HepG2 (cell line): ENCODE measurements at regions not wholly inside any gene's neighbourhood (a gene's known extent, or its start where the extent isn't known, plus 50 kb on each side); places are given as distances from the start of the nearest gene placed in this dataset.

Experiments
- AGO1 ChIP-seq: fragments of 200-400 bp; formaldehyde crosslinking; IDR thresholded peaks from 2 replicates; pipeline ENCODE4 v1.6.1; 2017; ENCODE audit warnings: mild to moderate bottlenecking, low read depth, low read length, moderate library complexity; ENCODE audit not compliant: poor library complexity, severe bottlenecking
- CBX1 ChIP-seq: IDR thresholded peaks from one replicate; pipeline ENCODE4 v1.6.1; 2016; ENCODE audit warnings: antibody characterized with exemption, low read depth
- JARID2 ChIP-seq: sonication (generic); formaldehyde crosslinking; IDR thresholded peaks from 2 replicates; pipeline ENCODE4 v1.8.1; 2023; ENCODE audit warnings: missing genetic modification reagents, inconsistent platforms; ENCODE audit not compliant: insufficient replicate concordance
- MIXL1 ChIP-seq: IDR thresholded peaks from 2 replicates; pipeline ENCODE4 v1.6.1; 2016
- MTF2 ChIP-seq: sonication (generic); formaldehyde crosslinking; IDR thresholded peaks from 2 replicates; pipeline ENCODE4 v1.5.0; 2020; ENCODE audit warnings: missing genetic modification reagents, borderline replicate concordance
- NR2F2 ChIP-seq: IDR thresholded peaks from 2 replicates; pipeline ENCODE4 v1.6.1; 2012; ENCODE audit warnings: low read depth, inconsistent platforms, borderline replicate concordance
- RBM22 ChIP-seq: fragments of 200-400 bp; formaldehyde crosslinking; optimal IDR thresholded peaks from 2 replicates; pipeline ENCODE3; 2017; ENCODE audit warnings: mild to moderate bottlenecking, low read length, moderate library complexity
- ZFP36 ChIP-seq: fragments of 150-350 bp; IDR thresholded peaks from 2 replicates; pipeline ENCODE4 v1.6.1; 2018; ENCODE audit warnings: borderline replicate concordance, low read length, low read depth; ENCODE audit not compliant: partially characterized antibody
- ZNF224 ChIP-seq: sonication (generic); formaldehyde crosslinking; IDR thresholded peaks from 2 replicates; pipeline ENCODE4 v1.5.0; 2020; ENCODE audit warnings: mild to moderate bottlenecking, missing genetic modification reagents
- ZNF225 ChIP-seq: sonication (generic); formaldehyde crosslinking; IDR thresholded peaks from 2 replicates; pipeline ENCODE4 v1.4.0; 2020; ENCODE audit warnings: mild to moderate bottlenecking, missing genetic modification reagents
- ZNF543 ChIP-seq: sonication (generic); formaldehyde crosslinking; IDR thresholded peaks from 2 replicates; pipeline ENCODE4 v1.4.0; 2020; ENCODE audit warnings: mild to moderate bottlenecking, missing genetic modification reagents
- ZNF607 ChIP-seq: sonication (generic); formaldehyde crosslinking; IDR thresholded peaks from 2 replicates; pipeline ENCODE4 v1.5.1; 2020; ENCODE audit warnings: missing genetic modification reagents, mild to moderate bottlenecking, borderline replicate concordance
- ZNF720 ChIP-seq: sonication (generic); formaldehyde crosslinking; IDR thresholded peaks from 2 replicates; pipeline ENCODE4 v1.4.0; 2020; ENCODE audit warnings: missing genetic modification reagents
- ZNF724P ChIP-seq: sonication (generic); formaldehyde crosslinking; IDR thresholded peaks from 2 replicates; pipeline ENCODE4 v1.8.0; 2022; ENCODE audit warnings: missing genetic modification reagents, borderline replicate concordance
- ZNF841 ChIP-seq: sonication (generic); formaldehyde crosslinking; IDR thresholded peaks from 2 replicates; pipeline ENCODE4 v1.8.1; 2023; ENCODE audit warnings: missing genetic modification reagents, borderline replicate concordance
- TF ChIP-seq, protein P1 (sequence below): sonication (generic); formaldehyde crosslinking; conservative IDR thresholded peaks from 2 replicates; pipeline ENCODE4 v1.8.0; 2022; ENCODE audit warnings: low read depth, missing genetic modification reagents
- TF ChIP-seq, protein P2 (sequence below): IDR thresholded peaks from 2 replicates; pipeline ENCODE4 v1.6.1; 2016; ENCODE audit warnings: low read depth, control low read depth
- TF ChIP-seq, protein P3 (sequence below): sonication (generic); formaldehyde crosslinking; IDR thresholded peaks from 2 replicates; pipeline ENCODE4 v1.8.0; 2022; ENCODE audit warnings: low read depth, missing genetic modification reagents
- TF ChIP-seq, protein P4 (sequence below): sonication (generic); formaldehyde crosslinking; IDR thresholded peaks from 2 replicates; pipeline ENCODE4 v1.8.0; 2022; ENCODE audit warnings: mild to moderate bottlenecking, missing genetic modification reagents, borderline replicate concordance
- TF ChIP-seq, protein P5 (sequence below): sonication (generic); formaldehyde crosslinking; IDR thresholded peaks from 2 replicates; pipeline ENCODE4 v1.4.0; 2020; ENCODE audit warnings: mild to moderate bottlenecking, low read depth, missing genetic modification reagents
- TF ChIP-seq, protein P6 (sequence below): sonication (generic); formaldehyde crosslinking; conservative IDR thresholded peaks from 2 replicates; pipeline ENCODE4 v1.5.0; 2020; ENCODE audit warnings: missing genetic modification reagents
- TF ChIP-seq, protein P7 (sequence below): IDR thresholded peaks from 2 replicates; pipeline ENCODE4 v1.6.1; 2016; ENCODE audit warnings: low read depth, borderline replicate concordance

DNA sequence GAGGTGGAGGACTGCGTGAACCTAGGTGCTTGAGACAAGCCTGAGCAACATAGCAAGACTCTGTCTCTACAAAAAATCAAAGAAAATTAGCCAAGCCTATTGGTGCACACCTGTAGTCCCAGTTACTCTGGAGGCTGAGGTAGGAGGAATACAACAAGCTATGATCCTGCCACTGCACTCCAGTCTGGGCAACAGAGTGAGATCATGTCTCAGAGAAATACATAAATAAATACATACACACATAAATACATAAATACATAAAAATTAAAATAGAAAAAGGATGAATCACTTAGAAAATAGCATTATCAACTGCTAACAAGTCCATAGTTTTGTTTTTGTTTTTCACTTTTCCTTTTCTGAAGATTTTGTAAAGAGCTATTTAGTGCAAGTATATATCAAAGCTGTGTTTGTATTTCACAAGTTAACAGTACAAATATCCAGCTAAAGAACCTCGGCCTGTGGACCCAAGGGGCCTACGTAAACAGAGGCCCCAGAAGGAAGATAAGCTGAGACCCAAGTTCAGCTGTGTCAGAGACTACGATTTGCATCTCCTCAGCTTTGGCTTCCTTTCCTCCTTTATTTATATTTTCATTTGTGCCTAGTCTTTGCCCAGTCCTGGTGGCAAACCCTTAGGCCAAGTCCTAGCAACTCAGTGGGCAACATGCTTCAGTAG lies 67.1 kb upstream of the ROBO2 start (continued):
- TF ChIP-seq ZNF224 (CRISPR knock-in tag) (no peak), RBM22 (no peak), ZNF607 (no peak), ZNF225 (no peak), ZNF841 (no peak), MIXL1 (CRISPR knock-in tag) (0 out of 2 replicates have a peak, but pooled peaks have one; percentile 22), JARID2 (CRISPR knock-in tag) (no peak), AGO1 (no peak), ZNF543 (no peak), MTF2 (CRISPR knock-in tag) (no peak), ZFP36 (no peak), ZNF720 (CRISPR knock-in tag) (no peak), ZNF724P (CRISPR knock-in tag) (no peak), CBX1 (no peak), NR2F2 (peak; percentile 75; the same call in 1 of the 2 replicates)
- TF ChIP-seq, protein P1, sequence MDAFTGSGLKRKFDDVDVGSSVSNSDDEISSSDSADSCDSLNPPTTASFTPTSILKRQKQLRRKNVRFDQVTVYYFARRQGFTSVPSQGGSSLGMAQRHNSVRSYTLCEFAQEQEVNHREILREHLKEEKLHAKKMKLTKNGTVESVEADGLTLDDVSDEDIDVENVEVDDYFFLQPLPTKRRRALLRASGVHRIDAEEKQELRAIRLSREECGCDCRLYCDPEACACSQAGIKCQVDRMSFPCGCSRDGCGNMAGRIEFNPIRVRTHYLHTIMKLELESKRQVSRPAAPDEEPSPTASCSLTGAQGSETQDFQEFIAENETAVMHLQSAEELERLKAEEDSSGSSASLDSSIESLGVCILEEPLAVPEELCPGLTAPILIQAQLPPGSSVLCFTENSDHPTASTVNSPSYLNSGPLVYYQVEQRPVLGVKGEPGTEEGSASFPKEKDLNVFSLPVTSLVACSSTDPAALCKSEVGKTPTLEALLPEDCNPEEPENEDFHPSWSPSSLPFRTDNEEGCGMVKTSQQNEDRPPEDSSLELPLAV (CRISPR knock-in tag), result no peak
- TF ChIP-seq, protein P2, sequence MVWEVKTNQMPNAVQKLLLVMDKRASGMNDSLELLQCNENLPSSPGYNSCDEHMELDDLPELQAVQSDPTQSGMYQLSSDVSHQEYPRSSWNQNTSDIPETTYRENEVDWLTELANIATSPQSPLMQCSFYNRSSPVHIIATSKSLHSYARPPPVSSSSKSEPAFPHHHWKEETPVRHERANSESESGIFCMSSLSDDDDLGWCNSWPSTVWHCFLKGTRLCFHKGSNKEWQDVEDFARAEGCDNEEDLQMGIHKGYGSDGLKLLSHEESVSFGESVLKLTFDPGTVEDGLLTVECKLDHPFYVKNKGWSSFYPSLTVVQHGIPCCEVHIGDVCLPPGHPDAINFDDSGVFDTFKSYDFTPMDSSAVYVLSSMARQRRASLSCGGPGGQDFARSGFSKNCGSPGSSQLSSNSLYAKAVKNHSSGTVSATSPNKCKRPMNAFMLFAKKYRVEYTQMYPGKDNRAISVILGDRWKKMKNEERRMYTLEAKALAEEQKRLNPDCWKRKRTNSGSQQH (CRISPR knock-in tag), result no peak
- TF ChIP-seq, protein P3, sequence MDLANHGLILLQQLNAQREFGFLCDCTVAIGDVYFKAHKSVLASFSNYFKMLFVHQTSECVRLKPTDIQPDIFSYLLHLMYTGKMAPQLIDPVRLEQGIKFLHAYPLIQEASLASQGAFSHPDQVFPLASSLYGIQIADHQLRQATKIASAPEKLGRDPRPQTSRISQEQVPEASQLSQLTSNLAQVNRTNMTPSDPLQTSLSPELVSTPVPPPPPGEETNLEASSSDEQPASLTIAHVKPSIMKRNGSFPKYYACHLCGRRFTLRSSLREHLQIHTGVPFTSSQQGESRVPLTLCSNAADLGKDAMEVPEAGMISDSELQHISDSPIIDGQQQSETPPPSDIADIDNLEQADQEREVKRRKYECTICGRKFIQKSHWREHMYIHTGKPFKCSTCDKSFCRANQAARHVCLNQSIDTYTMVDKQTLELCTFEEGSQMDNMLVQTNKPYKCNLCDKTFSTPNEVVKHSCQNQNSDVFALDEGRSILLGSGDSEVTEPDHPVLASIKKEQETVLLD (CRISPR knock-in tag), result no peak
- TF ChIP-seq, protein P4, sequence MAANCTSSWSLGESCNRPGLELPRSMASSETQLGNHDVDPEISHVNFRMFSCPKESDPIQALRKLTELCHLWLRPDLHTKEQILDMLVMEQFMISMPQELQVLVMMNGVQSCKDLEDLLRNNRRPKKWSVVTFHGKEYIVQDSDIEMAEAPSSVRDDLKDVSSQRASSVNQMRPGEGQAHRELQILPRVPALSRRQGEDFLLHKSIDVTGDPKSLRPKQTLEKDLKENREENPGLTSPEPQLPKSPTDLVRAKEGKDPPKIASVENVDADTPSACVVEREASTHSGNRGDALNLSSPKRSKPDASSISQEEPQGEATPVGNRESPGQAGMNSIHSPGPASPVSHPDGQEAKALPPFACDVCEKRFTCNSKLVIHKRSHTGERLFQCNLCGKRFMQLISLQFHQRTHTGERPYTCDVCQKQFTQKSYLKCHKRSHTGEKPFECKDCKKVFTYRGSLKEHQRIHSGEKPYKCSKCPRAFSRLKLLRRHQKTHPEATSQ (CRISPR knock-in tag), result no peak; the same call in 1 of the 2 replicates
- TF ChIP-seq, protein P5, sequence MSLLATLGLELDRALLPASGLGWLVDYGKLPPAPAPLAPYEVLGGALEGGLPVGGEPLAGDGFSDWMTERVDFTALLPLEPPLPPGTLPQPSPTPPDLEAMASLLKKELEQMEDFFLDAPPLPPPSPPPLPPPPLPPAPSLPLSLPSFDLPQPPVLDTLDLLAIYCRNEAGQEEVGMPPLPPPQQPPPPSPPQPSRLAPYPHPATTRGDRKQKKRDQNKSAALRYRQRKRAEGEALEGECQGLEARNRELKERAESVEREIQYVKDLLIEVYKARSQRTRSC (CRISPR knock-in tag), result no peak
- TF ChIP-seq, protein P6, sequence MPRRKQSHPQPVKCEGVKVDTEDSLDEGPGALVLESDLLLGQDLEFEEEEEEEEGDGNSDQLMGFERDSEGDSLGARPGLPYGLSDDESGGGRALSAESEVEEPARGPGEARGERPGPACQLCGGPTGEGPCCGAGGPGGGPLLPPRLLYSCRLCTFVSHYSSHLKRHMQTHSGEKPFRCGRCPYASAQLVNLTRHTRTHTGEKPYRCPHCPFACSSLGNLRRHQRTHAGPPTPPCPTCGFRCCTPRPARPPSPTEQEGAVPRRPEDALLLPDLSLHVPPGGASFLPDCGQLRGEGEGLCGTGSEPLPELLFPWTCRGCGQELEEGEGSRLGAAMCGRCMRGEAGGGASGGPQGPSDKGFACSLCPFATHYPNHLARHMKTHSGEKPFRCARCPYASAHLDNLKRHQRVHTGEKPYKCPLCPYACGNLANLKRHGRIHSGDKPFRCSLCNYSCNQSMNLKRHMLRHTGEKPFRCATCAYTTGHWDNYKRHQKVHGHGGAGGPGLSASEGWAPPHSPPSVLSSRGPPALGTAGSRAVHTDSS (CRISPR knock-in tag), result no peak
- TF ChIP-seq, protein P7, sequence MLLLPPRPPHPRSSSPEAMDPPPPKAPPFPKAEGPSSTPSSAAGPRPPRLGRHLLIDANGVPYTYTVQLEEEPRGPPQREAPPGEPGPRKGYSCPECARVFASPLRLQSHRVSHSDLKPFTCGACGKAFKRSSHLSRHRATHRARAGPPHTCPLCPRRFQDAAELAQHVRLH (CRISPR knock-in tag), result no peak
